ENCODE measurements at regions not wholly inside any gene's neighbourhood (a gene's known extent, or its start where the extent isn't known, plus 50 kb on each side); places are given as distances from the start of the nearest gene placed in this dataset.

- no peaks in the 10 kb centered on the region for H3K9me3 ChIP-seq (ENCODE audit: low read depth, low read length)
- no peaks in the 10 kb centered on the region for H3K27me3 ChIP-seq (ENCODE audit: insufficient read depth, low read length)
- no peak overlapping the region for H3K4me3 ChIP-seq (ENCODE audit: low read length)
- no peaks in the 10 kb centered on the region for H3K4me1 ChIP-seq (ENCODE audit: insufficient read depth, low read length)
These were observed 419.1 kb downstream of the ENC1 start for GRCh38 chr5:74221413-74221812.

- Histone ChIP-seq H3K4me1 (ENCODE audit: insufficient read depth, low read length) (no peaks in the 10 kb centered on the region), H3K27me3 (ENCODE audit: insufficient read depth, low read length) (no peaks in the 10 kb centered on the region), H3K4me3 (ENCODE audit: low read length) (no peak overlapping the region), H3K9me3 (ENCODE audit: low read depth, low read length) (no peaks in the 10 kb centered on the region)
These were observed 424.5 kb downstream of the ENC1 start for GRCh38 chr5:74216012-74216411.

GRCh38 chr5:74212336-74212735 is 428.2 kb downstream of the ENC1 start:
- H3K4me1 ChIP-seq (ENCODE audit: insufficient read depth, low read length) = no peaks in the 10 kb centered on the region
- H3K27me3 ChIP-seq (ENCODE audit: insufficient read depth, low read length) = peaks cover 3% of the 10 kb centered on the region
- no peaks in the 10 kb centered on the region for H3K9me3 ChIP-seq (ENCODE audit: low read depth, low read length)
- H3K4me3 ChIP-seq (ENCODE audit: low read length) = no peak overlapping the region

- no peaks in the 10 kb centered on the region for H3K9me3 ChIP-seq (ENCODE audit: low read depth, low read length)
- H3K4me3 ChIP-seq (ENCODE audit: low read length) = no peak overlapping the region
- H3K27me3 ChIP-seq (ENCODE audit: insufficient read depth, low read length) = peaks cover 3% of the 10 kb centered on the region
- no peaks in the 10 kb centered on the region for H3K4me1 ChIP-seq (ENCODE audit: insufficient read depth, low read length)
These were observed 431.0 kb downstream of the ENC1 start for GRCh38 chr5:74209571-74209970.

GRCh38 chr5:74206579-74207550 is 433.7 kb downstream of the ENC1 start:
- no peaks in the 10 kb centered on the region for H3K9me3 ChIP-seq (ENCODE audit: low read depth, low read length)
- no peak overlapping the region for H3K4me3 ChIP-seq (ENCODE audit: low read length)
- no peaks in the 10 kb centered on the region for H3K4me1 ChIP-seq (ENCODE audit: insufficient read depth, low read length)
- H3K27me3 ChIP-seq (ENCODE audit: insufficient read depth, low read length) = peaks cover 3% of the 10 kb centered on the region

- no peak overlapping the region for H3K4me3 ChIP-seq (ENCODE audit: low read length)
- peaks cover 3% of the 10 kb centered on the region for H3K27me3 ChIP-seq (ENCODE audit: insufficient read depth, low read length)
- no peaks in the 10 kb centered on the region for H3K4me1 ChIP-seq (ENCODE audit: insufficient read depth, low read length)
- no peaks in the 10 kb centered on the region for H3K9me3 ChIP-seq (ENCODE audit: low read depth, low read length)
These were observed 434.6 kb downstream of the ENC1 start for GRCh38 chr5:74205767-74206578.

GRCh38 chr5:74201334-74202081 is 439.0 kb downstream of the ENC1 start:
- Histone ChIP-seq H3K4me1 (ENCODE audit: insufficient read depth, low read length) (no peaks in the 10 kb centered on the region), H3K4me3 (ENCODE audit: low read length) (no peak overlapping the region), H3K9me3 (ENCODE audit: low read depth, low read length) (no peaks in the 10 kb centered on the region), H3K27me3 (ENCODE audit: insufficient read depth, low read length) (no peaks in the 10 kb centered on the region)

- Histone ChIP-seq H3K4me3 (ENCODE audit: low read length) (no peak overlapping the region), H3K27me3 (ENCODE audit: insufficient read depth, low read length) (no peaks in the 10 kb centered on the region), H3K9me3 (ENCODE audit: low read depth, low read length) (no peaks in the 10 kb centered on the region), H3K4me1 (ENCODE audit: insufficient read depth, low read length) (no peaks in the 10 kb centered on the region)
These were observed 440.0 kb downstream of the ENC1 start for GRCh38 chr5:74200560-74200959.

GRCh38 chr5:74199436-74200210 is 440.9 kb downstream of the ENC1 start:
- H3K9me3 ChIP-seq (ENCODE audit: low read depth, low read length) = no peaks in the 10 kb centered on the region
- H3K4me3 ChIP-seq (ENCODE audit: low read length) = no peak overlapping the region
- no peaks in the 10 kb centered on the region for H3K4me1 ChIP-seq (ENCODE audit: insufficient read depth, low read length)
- no peaks in the 10 kb centered on the region for H3K27me3 ChIP-seq (ENCODE audit: insufficient read depth, low read length)

GRCh38 chr5:74199005-74199404 is 441.5 kb downstream of the ENC1 start:
- no peaks in the 10 kb centered on the region for H3K9me3 ChIP-seq (ENCODE audit: low read depth, low read length)
- H3K27me3 ChIP-seq (ENCODE audit: insufficient read depth, low read length) = no peaks in the 10 kb centered on the region
- H3K4me3 ChIP-seq (ENCODE audit: low read length) = no peak overlapping the region
- H3K4me1 ChIP-seq (ENCODE audit: insufficient read depth, low read length) = no peaks in the 10 kb centered on the region

- Histone ChIP-seq H3K9me3 (ENCODE audit: low read depth, low read length) (no peaks in the 10 kb centered on the region), H3K4me3 (ENCODE audit: low read length) (no peak overlapping the region), H3K4me1 (ENCODE audit: insufficient read depth, low read length) (no peaks in the 10 kb centered on the region), H3K27me3 (ENCODE audit: insufficient read depth, low read length) (no peaks in the 10 kb centered on the region)
These were observed 442.4 kb downstream of the ENC1 start for GRCh38 chr5:74198156-74198555.

- H3K4me3 ChIP-seq (ENCODE audit: low read length) = no peak overlapping the region
- H3K4me1 ChIP-seq (ENCODE audit: insufficient read depth, low read length) = no peaks in the 10 kb centered on the region
- no peaks in the 10 kb centered on the region for H3K27me3 ChIP-seq (ENCODE audit: insufficient read depth, low read length)
- H3K9me3 ChIP-seq (ENCODE audit: low read depth, low read length) = no peaks in the 10 kb centered on the region
These were observed 444.3 kb downstream of the ENC1 start for GRCh38 chr5:74196233-74196632.

- H3K4me1 ChIP-seq (ENCODE audit: insufficient read depth, low read length) = no peaks in the 10 kb centered on the region
- H3K4me3 ChIP-seq (ENCODE audit: low read length) = no peak overlapping the region
- no peaks in the 10 kb centered on the region for H3K9me3 ChIP-seq (ENCODE audit: low read depth, low read length)
- H3K27me3 ChIP-seq (ENCODE audit: insufficient read depth, low read length) = no peaks in the 10 kb centered on the region
These were observed 446.3 kb downstream of the ENC1 start for GRCh38 chr5:74194196-74194595.

- H3K9me3 ChIP-seq (ENCODE audit: low read depth, low read length) = peaks cover 5% of the 10 kb centered on the region
- no peaks in the 10 kb centered on the region for H3K27me3 ChIP-seq (ENCODE audit: insufficient read depth, low read length)
- H3K4me3 ChIP-seq (ENCODE audit: low read length) = no peak overlapping the region
- H3K4me1 ChIP-seq (ENCODE audit: insufficient read depth, low read length) = no peaks in the 10 kb centered on the region
These were observed 447.8 kb downstream of the ENC1 start for GRCh38 chr5:74192606-74193299.
